ENCODE measurements at regions not wholly inside any gene's neighbourhood (a gene's known extent, or its start where the extent isn't known, plus 50 kb on each side); places are given as distances from the start of the nearest gene placed in this dataset.

DNA sequence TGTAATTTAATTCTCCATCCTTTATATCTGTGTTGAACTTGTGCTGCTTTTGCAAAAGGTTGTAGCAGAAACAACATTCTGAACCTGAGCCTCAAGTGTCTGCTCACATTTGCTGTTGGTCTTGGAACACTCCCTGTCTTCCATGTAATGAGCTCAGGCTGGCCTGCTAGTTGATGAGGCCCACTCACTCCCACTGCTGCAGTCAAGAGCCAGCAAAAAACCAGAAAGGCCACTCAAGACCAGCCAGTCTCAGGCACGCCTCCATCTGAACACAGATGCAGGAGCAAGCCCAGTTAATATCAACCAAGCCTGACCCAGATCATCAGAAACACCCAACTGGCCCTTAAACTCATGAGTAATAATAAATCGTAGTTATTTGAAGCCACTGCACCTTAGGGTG is 342.2 kb upstream of the NFIA start:
- TF ChIP-seq, protein P1, sequence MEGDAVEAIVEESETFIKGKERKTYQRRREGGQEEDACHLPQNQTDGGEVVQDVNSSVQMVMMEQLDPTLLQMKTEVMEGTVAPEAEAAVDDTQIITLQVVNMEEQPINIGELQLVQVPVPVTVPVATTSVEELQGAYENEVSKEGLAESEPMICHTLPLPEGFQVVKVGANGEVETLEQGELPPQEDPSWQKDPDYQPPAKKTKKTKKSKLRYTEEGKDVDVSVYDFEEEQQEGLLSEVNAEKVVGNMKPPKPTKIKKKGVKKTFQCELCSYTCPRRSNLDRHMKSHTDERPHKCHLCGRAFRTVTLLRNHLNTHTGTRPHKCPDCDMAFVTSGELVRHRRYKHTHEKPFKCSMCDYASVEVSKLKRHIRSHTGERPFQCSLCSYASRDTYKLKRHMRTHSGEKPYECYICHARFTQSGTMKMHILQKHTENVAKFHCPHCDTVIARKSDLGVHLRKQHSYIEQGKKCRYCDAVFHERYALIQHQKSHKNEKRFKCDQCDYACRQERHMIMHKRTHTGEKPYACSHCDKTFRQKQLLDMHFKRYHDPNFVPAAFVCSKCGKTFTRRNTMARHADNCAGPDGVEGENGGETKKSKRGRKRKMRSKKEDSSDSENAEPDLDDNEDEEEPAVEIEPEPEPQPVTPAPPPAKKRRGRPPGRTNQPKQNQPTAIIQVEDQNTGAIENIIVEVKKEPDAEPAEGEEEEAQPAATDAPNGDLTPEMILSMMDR (IDR thresholded peaks at IDR 0.05) = no peak
- no peak for TF ChIP-seq POLR2A (IDR thresholded peaks at IDR 0.05)

All from thyroid gland (tissue), 4 donors.